Hindlimb muscle (tissue), 1 donor: ENCODE measurements at regions not wholly inside any gene's neighbourhood (a gene's known extent, or its start where the extent isn't known, plus 50 kb on each side); places are given as distances from the start of the nearest gene placed in this dataset.
A peak's percentile ranks its signal among the peaks of the same experiment; 100 is the strongest.

Experiments used
- DNase-seq: peaks from one replicate; pipeline ENCODE4 v3.0.0-alpha.2; 2013

GRCh38 chr2:75798569-75798968 lies 87.9 kb upstream of the GCFC2 start:
- DNase-seq = no peak

- no peak for DNase-seq
Measured at GRCh38 chr2:75792996-75793395, 82.3 kb upstream of the GCFC2 start.

- no peak for DNase-seq
Measured at GRCh38 chr2:75792146-75792545, 81.4 kb upstream of the GCFC2 start.

GRCh38 chr2:75790814-75791467 lies 80.2 kb upstream of the GCFC2 start:
- DNase-seq = no peak

- no peak for DNase-seq
Measured at GRCh38 chr2:75790121-75790813, 79.6 kb upstream of the GCFC2 start.

GRCh38 chr2:75788902-75789301 lies 78.2 kb upstream of the GCFC2 start:
- no peak for DNase-seq

- DNase-seq = no peak
Measured at GRCh38 chr2:75788154-75788553, 77.4 kb upstream of the GCFC2 start.

- DNase-seq = peak; percentile 27
Measured at GRCh38 chr2:75787532-75788132, 76.9 kb upstream of the GCFC2 start.

- DNase-seq = no peak
Measured at GRCh38 chr2:75775311-75775823, 64.7 kb upstream of the GCFC2 start.

- DNase-seq = no peak
Measured at GRCh38 chr2:75772908-75773630, 62.4 kb upstream of the GCFC2 start.

GRCh38 chr2:75765798-75766197 lies 55.1 kb upstream of the GCFC2 start:
- no peak for DNase-seq

GRCh38 chr2:75764611-75765010 lies 53.9 kb upstream of the GCFC2 start:
- DNase-seq = no peak
